GM11168 (cell line): ENCODE measurements at regions not wholly inside any gene's neighbourhood (a gene's known extent, or its start where the extent isn't known, plus 50 kb on each side); places are given as distances from the start of the nearest gene placed in this dataset.

ENCODE experiments used
- in situ Hi-C: fragments of 300-500 bp; cut with MboI; formaldehyde crosslinking; loops from one replicate; pipeline ENCODE4 v1.12.0; 2022; ENCODE audit warnings: low sequenced_read_pairs; ENCODE audit not compliant: unreplicated experiment

- in situ Hi-C loops = no loop called here
Observed at GRCh38 chr6:165861226-165861625, 198.2 kb upstream of the PDE10A start.

DNA sequence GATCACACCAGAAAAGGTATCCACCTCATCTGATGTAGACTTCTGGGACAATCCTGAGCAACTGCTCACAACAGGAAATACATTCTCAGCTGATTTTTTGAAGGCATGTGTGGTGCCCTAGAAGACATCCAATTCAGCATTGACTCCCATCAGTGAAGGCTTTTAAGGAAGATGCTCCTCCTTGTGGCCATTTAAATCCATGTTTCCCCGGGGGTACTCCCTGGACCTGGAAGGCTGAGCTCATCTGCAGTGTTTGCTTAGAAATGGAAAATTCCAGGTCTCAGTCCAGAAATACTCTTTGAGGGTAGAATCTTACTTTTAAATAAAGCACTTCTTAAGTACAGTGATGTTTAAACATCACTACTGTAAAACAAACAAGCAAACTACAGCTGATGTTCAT is 195.5 kb upstream of the PDE10A start:
- in situ Hi-C loops = loop anchor here (10.0 kb wide), 1 partner anchor 414 kb away; no protein-coding TSS in a partner anchor

GRCh38 chr6:165855856-165856255 is 192.8 kb upstream of the PDE10A start:
- in situ Hi-C loops = loop anchor here (10.0 kb wide), 1 partner anchor 411 kb away; no protein-coding TSS in a partner anchor

DNA sequence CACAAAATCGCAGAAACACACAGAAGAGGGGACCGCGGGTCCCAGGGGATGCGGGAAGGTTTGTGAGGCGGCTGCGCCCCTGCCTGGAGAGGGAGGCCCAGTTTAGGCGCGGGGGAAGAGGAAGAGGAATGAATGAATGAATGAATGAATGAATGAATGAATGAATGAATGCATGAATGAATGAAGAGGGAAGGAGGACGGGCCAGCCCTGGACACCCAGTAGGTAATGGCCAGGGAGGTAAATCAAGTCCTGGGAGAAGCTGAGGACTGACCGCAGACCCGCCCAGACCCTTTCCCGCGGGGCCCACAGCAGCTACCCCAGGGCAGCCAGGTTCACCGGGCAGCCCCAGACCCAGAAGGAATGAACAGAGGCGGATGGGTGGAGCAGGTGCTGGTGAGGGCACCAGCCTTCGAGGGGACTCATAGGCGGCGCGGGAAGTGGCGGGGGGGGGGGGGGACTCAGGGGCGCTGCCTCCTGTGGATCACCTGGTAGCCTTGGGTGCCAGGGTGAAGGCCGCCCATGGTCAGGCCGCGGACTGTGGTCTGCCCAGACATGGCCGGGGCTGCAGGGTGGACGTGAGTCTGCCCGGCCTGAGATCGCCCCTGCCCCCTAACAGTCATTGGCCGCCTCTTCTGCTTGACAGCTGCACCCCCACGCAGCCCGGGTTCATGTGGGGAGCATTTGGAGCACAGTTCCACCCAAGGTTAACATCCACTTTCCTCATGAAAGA is 192.0 kb upstream of the PDE10A start:
- in situ Hi-C loops = loop anchor here (10.0 kb wide), 1 partner anchor 410 kb away; no protein-coding TSS in a partner anchor

DNA sequence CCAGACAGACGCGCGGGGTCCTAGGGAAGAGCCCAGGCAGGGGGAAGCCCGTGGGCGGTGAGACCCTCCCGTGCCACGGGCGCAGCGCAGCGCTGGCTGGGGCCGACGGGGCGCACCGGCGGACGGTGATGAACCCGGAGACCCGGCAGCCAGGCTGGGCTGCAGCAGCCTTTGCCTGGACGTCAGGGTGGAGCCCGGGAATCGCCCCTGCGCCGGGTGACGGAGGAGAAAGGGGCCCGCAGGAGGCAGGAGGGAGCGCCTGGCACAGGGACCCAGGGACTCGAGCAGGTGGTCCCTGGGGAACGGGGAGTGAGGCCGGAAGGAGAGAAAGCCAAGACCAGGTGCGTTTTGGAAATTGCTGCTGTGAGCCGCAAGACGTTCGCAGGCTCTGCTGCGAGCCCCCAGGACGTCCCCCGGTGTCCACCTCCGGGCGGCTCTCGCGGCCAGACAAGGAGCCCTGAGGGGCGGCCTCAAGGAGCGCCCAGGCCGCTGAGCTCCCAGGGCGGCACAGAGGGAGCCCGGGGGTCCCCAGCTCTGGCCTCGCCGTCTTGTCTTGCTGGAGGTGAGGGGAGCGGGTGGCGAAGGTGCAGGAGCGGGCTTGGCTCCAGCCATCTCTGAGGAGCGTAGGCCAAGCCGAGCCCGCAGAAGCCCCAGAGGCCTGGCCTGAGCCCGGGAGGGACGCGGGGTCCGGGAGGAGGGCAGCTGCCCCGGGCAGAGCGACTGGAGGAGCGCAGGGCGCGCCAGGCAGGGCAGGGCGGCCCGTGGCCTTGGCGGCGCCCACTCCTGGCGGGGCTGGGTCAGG is 191.2 kb upstream of the PDE10A start:
- in situ Hi-C loops = loop anchor here (10.0 kb wide), 1 partner anchor 409 kb away; no protein-coding TSS in a partner anchor

- in situ Hi-C loops = loop anchor here (10.0 kb wide), 1 partner anchor 408 kb away; no protein-coding TSS in a partner anchor
Observed at GRCh38 chr6:165852676-165853075, 189.6 kb upstream of the PDE10A start.

GRCh38 chr6:165850434-165851019 is 187.5 kb upstream of the PDE10A start:
- in situ Hi-C loops = loop anchor here (10.0 kb wide), 1 partner anchor 406 kb away; no protein-coding TSS in a partner anchor

DNA sequence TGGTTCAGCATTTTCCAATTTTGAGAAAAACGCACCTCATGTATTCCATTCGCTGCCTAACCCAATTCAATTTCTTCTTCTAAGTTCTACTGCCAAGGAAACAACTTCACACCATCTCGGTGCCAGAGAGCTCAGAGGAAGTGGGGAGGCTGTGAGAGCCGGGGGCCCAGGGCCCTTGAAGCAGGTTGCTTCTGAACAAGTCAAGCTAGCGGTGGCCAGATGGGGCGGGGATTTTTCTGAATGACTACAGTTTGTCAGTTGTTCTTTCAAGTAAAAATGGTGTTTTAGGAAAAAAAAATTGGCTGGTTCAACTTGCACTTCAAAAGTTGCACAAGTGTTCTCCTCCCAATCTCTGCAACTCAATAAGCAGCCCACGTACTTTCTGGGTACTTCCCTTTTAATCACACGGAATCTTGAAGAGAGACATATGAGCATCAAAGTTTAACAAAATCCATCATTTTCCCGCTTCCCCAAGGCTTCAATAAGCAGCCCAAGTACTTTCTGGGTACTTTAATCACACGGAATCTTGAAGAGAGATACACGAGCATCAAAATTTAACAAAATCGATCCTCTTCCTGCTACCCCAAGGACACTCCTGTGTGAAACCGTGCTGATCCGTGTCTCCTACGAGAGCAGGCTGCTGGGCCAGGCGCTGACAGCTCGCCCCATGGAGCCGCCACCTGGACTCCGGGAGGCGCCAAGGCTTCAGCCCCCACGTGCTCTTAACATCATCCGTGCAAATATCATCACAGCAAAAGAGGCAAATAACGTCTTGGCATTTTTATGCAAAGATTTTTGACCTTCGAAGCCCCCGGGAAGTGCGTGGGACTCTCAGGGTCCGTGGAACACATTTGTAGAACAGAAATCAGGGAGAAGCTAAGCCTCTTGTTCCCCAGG is 186.7 kb upstream of the PDE10A start:
- in situ Hi-C loops = loop anchor here (10.0 kb wide), 1 partner anchor 405 kb away; no protein-coding TSS in a partner anchor

- in situ Hi-C loops = no loop called here
Observed at GRCh38 chr6:165848086-165848426, 185.0 kb upstream of the PDE10A start.

- in situ Hi-C loops = no loop called here
Observed at GRCh38 chr6:165847407-165848085, 184.5 kb upstream of the PDE10A start.

DNA sequence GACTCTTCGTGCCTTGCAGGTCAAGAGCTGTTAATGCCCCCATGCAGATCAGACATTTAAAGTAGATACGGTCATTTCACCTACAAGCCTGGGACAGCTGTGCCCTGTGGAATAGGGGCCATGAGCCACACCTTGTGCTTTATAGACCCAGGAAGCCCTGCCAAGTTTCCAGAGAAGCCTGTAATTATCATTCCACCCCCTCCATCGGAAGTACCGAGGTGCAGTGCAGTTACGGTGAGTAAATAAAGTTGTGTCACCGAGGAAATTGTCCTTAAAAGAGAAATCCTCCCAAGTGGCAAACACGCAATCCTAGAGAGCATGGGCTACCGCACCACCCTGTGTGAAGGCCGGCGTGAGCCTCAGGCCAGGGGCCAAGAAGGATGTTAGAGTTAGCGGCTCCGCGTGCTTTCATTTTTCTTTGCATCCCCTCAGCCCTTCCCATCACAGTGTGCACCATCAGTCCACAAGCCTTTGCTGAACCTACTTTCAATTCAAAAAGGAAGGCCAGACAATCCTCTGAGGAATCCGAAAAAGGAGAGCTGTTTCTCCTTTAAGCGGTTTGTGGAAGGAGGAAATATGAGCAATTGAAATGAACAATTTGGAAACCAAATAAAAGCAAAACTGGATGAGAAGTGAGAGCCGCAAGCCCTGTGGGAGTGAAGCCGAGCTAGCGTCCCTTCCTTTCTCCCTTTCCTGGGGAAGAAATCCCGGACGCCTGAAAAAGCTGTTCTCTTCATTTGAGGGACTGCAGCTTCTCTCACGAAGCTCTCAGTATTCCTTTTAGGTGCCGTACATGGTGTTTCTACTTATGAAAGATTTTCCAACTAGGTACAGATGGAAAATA is 183.3 kb upstream of the PDE10A start:
- in situ Hi-C loops = no loop called here

- in situ Hi-C loops = no loop called here
Observed at GRCh38 chr6:165845493-165845892, 182.5 kb upstream of the PDE10A start.

DNA sequence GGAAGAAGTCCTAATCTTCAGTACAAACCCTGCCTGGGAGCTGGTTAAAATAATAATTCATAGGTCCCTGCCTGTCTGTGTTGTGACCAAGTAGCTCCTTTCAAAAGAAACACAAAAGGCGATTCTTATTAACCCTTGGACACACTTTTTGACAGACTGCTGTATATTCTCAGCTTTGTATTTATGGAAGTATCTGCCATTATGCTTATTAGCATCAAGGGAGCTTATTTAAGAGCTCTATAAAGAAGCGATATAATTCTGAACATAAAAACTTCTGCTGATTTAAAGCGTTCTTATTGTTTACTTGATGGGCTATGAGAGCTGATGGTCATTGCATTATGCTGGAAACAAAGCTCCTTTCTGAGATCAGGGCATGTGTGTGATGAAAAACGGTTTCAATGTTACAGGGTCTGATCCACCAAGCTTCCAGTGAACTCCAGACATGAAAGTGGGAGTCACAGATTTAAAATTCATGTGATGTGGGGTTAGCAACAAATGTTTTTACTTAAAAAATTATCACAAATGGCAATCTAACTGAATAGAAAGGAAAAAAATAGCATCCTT is 181.8 kb upstream of the PDE10A start:
- in situ Hi-C loops = no loop called here

- in situ Hi-C loops = no loop called here
Observed at GRCh38 chr6:165844232-165844631, 181.2 kb upstream of the PDE10A start.

GRCh38 chr6:165843568-165844113 is 180.6 kb upstream of the PDE10A start:
- in situ Hi-C loops = no loop called here

DNA sequence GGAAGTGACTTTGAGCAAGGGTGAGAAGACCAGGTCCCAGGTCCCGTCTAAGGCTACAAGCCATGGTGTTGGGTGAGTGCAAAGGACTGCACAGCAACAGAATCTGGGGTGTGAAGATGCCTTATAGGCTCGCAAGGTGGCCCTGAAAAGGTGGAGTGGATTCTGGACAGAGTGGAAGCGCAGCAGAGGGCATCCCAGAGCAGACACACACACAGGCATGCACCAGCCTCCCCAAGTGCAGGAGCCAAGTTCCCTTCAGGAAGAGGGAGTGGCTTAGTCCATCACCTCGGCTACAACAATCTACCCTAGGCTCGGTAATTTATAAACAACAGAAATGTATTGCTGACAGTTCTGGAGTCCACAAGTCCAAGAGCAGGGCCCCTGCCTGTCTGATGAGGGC is 180.1 kb upstream of the PDE10A start:
- in situ Hi-C loops = no loop called here

DNA sequence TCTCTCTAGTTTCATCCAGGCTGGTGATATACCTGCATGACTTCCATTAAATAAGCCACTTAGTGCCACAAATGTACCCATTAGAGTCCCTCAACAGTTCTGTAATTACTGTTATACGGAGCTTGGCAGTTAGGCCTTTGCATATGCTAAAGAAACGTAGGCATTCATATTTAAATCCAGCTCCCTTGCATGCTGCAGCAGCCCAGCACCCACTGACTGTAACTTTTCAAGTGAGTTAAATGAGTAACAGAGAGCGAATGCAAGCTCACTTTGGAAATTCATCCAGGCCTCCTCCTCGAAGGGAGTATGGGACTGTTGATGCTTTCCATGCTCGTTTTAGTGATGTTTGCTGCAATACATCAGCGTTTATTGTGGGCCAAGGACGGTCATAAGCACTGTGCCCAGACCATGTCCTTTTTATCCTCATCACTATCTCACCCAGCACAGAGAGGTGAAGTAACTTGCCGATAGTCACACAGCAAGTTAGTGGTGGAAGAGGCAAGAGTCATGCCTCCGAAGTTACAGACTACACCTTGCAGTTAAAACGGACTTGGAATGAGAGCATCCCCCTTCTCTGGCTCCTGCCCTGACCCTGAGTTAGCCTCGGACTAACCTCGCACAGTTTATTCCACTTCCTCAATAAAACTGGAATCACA is 179.4 kb upstream of the PDE10A start:
- in situ Hi-C loops = no loop called here
